ENCODE measurements at regions not wholly inside any gene's neighbourhood (a gene's known extent, or its start where the extent isn't known, plus 50 kb on each side); places are given as distances from the start of the nearest gene placed in this dataset.

GRCh38 chr20:60947819-60948218, 304.2 kb upstream of the CDH4 start:
- DNase-seq = no peak

GRCh38 chr20:60948224-60948623, 303.8 kb upstream of the CDH4 start:
- no peak for DNase-seq

GRCh38 chr20:60950561-60950960, 301.5 kb upstream of the CDH4 start:
- no peak for DNase-seq

GRCh38 chr20:60950974-60951373, 301.1 kb upstream of the CDH4 start:
- no peak for DNase-seq

- no peak for DNase-seq
Measured at GRCh38 chr20:60952861-60953260, 299.2 kb upstream of the CDH4 start.

- no peak for DNase-seq
Measured at GRCh38 chr20:60953321-60953720, 298.7 kb upstream of the CDH4 start.

GRCh38 chr20:60955706-60956105, 296.4 kb upstream of the CDH4 start:
- DNase-seq = no peak

GRCh38 chr20:60956194-60956593, 295.9 kb upstream of the CDH4 start:
- DNase-seq = no peak

- no peak for DNase-seq
Measured at GRCh38 chr20:60957621-60958020, 294.4 kb upstream of the CDH4 start.

- DNase-seq = no peak
Measured at GRCh38 chr20:60959971-60960370, 292.1 kb upstream of the CDH4 start.

- no peak for DNase-seq
Measured at GRCh38 chr20:60960500-60960899, 291.6 kb upstream of the CDH4 start.

GRCh38 chr20:60961551-60961950, 290.5 kb upstream of the CDH4 start:
- DNase-seq = no peak

- no peak for DNase-seq
Measured at GRCh38 chr20:60962367-60963045, 289.6 kb upstream of the CDH4 start.

GRCh38 chr20:60963146-60963545, 288.9 kb upstream of the CDH4 start:
- DNase-seq = no peak

GRCh38 chr20:60964911-60965310, 287.1 kb upstream of the CDH4 start:
- DNase-seq = no peak

- no peak for DNase-seq
Measured at GRCh38 chr20:60966031-60966430, 286.0 kb upstream of the CDH4 start.

GRCh38 chr20:60966766-60967165, 285.3 kb upstream of the CDH4 start:
- DNase-seq = no peak

GRCh38 chr20:60967431-60968316, 284.4 kb upstream of the CDH4 start:
- no peak for DNase-seq

- DNase-seq = no peak
Measured at GRCh38 chr20:60968853-60969720, 283.0 kb upstream of the CDH4 start.

- DNase-seq = no peak
Measured at GRCh38 chr20:60970601-60971000, 281.5 kb upstream of the CDH4 start.

GRCh38 chr20:60974022-60974421, 278.0 kb upstream of the CDH4 start:
- DNase-seq = no peak

- no peak for DNase-seq
Measured at GRCh38 chr20:60974441-60974945, 277.6 kb upstream of the CDH4 start.

- DNase-seq = no peak
Measured at GRCh38 chr20:60976139-60976538, 275.9 kb upstream of the CDH4 start.

Data from NK-92 treated with Interleukin-12 subunit alpha and Interleukin-12 subunit beta, amount 100 ng/mL, for 24 hours (cell line).